Uterus (tissue), 3 donors: ENCODE measurements at regions not wholly inside any gene's neighbourhood (a gene's known extent, or its start where the extent isn't known, plus 50 kb on each side); places are given as distances from the start of the nearest gene placed in this dataset. TPM values are rescaled to one million over a fixed set of nuclear protein-coding genes. Genes with fewer than 3 reads are reported as not detected.

Experiments used
- DNase-seq, 2 donors: peaks; one replicate each; pipeline ENCODE4 v3.0.0-alpha.2; 2019 to 2020
- H3K27ac ChIP-seq, 2 donors: fragments of 200-600 bp; sonication (generic); 1 replicate in 1 of 2; 2 replicates in 1 of 2; pipeline ENCODE4 v1.5.1; 2016 to 2018
- H3K27me3 ChIP-seq, 2 donors: fragments of 200-600 bp; sonication (generic); one replicate each; pipeline ENCODE4 v1.5.1; 2018 to 2019; ENCODE audit warnings: control low read depth in 1 of 2
- H3K36me3 ChIP-seq, 2 donors: fragments of 200-600 bp; sonication (generic); one replicate each; pipeline ENCODE4 v1.5.1; 2019; ENCODE audit warnings: control low read depth in 1 of 2
- H3K4me1 ChIP-seq, 2 donors: fragments of 200-600 bp; sonication (generic); one replicate each; pipeline ENCODE4 v1.5.1; 2018 to 2019; ENCODE audit warnings: control low read depth in 1 of 2
- H3K4me3 ChIP-seq, 2 donors: fragments of 200-600 bp; sonication (generic); 1 replicate in 1 of 2; 2 replicates in 1 of 2; pipeline ENCODE4 v1.5.1; 2018 to 2019; ENCODE audit warnings: mild to moderate bottlenecking in 1 of 2
- H3K9me3 ChIP-seq, 2 donors: fragments of 200-600 bp; sonication (generic); one replicate each; pipeline ENCODE4 v1.5.1; 2019; ENCODE audit warnings: control low read depth in 1 of 2
- CTCF ChIP-seq, 4 experiments: fragments of 200-600 bp in 2 of 4; fragments of 450-650 bp in 2 of 4; sonication (generic) in 2 of 4; IDR thresholded peaks; one replicate each; pipeline ENCODE4 v1.5.1; 2016 to 2019; ENCODE audit warnings: antibody characterized with exemption in 4 of 4, mild to moderate bottlenecking in 2 of 4, moderate library complexity in 1 of 4
- POLR2A ChIP-seq, 2 donors: fragments of 450-650 bp; IDR thresholded peaks; one replicate each; pipeline ENCODE4 v1.6.1; 2016; ENCODE audit warnings: antibody characterized with exemption in 2 of 2, mild to moderate bottlenecking in 1 of 2, moderate library complexity in 1 of 2
- intact Hi-C: fragments of 100-400 bp; cut with DNase I; formaldehyde crosslinking; loops from one replicate; pipeline ENCODE4 v1.15.1; 2023; ENCODE audit warnings: low total_unique reads
- small RNA-seq: library from RNA; depleted of rRNA; stranded (forward); fragments of <200 nt; gene quantifications from one replicate; pipeline ENCODE3, GENCODE V24; 2016
- donor health status: DM: yes; HTN: yes; CAD: no.

GRCh38 chr2:44118257-44118656 lies 50.4 kb upstream of the PPM1B start:
- H3K27me3 ChIP-seq = no peaks in the 10 kb centered on the region
- no peaks in the 10 kb centered on the region for H3K9me3 ChIP-seq
- intact Hi-C loops = no loop called here
- TF ChIP-seq CTCF (IDR thresholded peaks at IDR 0.05) (no peak), POLR2A (IDR thresholded peaks at IDR 0.05) (no peak)
- H3K27ac ChIP-seq = no peak overlapping the region
- H3K4me1 ChIP-seq = no peaks in the 10 kb centered on the region
- DNase-seq = no peak
- no peak overlapping the region for H3K4me3 ChIP-seq
- H3K36me3 ChIP-seq = no peaks in the 10 kb centered on the region

Small RNA genes lying in the stretch of these regions (small RNA-seq; reads per million reads assigned to genes)
- not detected for gene AC019129.1
